Hepatocyte (in vitro differentiated cells): ENCODE measurements at regions not wholly inside any gene's neighbourhood (a gene's known extent, or its start where the extent isn't known, plus 50 kb on each side); places are given as distances from the start of the nearest gene placed in this dataset.

Source experiments
- CTCF ChIP-seq: fragments of 200-600 bp; sonication (generic); IDR thresholded peaks from 2 replicates; pipeline ENCODE4 v1.5.1; 2016; ENCODE audit warnings: antibody characterized with exemption, mild to moderate bottlenecking; ENCODE audit not compliant: poor library complexity
- EZH2 ChIP-seq: fragments of 200-600 bp; sonication (generic); IDR thresholded peaks from 2 replicates; pipeline ENCODE4 v1.6.1; 2016; ENCODE audit warnings: antibody characterized with exemption, mild to moderate bottlenecking, borderline replicate concordance

- no peak for TF ChIP-seq CTCF
- TF ChIP-seq EZH2, result no peak
Observed at GRCh38 chrX:98897191-98897590, 1512.9 kb downstream of the PCDH19 start.
